SH-SY5Y (cell line): ENCODE measurements at regions not wholly inside any gene's neighbourhood (a gene's known extent, or its start where the extent isn't known, plus 50 kb on each side); places are given as distances from the start of the nearest gene placed in this dataset.

Source experiments
- GATA2 ChIP-seq: IDR thresholded peaks from 2 replicates; pipeline ENCODE4 v1.6.1; 2011; ENCODE audit warnings: mild to moderate bottlenecking, low read depth, low read length
- GATA3 ChIP-seq: IDR thresholded peaks from 2 replicates; pipeline ENCODE4 v1.6.1; 2011; ENCODE audit warnings: low read depth, mild to moderate bottlenecking, low read length, moderate library complexity

DNA sequence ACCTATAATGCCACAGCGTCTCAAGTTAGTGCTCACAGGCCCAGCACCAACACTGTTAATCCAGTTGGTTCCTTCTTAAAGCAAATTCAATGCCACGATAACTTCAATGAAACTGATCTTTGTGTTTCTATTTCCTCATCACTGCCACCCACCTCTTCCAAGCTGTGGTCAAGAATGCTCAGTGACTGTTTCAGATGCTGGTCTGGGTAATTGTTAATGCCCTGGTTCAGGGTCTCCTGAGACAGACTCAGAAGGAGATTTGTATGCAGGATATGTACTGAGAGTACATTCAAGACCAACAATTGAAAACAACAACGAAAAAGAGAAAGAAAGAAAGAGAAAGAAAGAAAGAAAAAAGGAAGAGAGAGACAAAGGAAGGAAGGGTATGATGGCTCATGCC lies 505.3 kb downstream of the TLE4 start:
- no peak for TF ChIP-seq GATA2
- TF ChIP-seq GATA3, result no peak
